Sigmoid colon (tissue), 4 donors: ENCODE measurements at regions not wholly inside any gene's neighbourhood (a gene's known extent, or its start where the extent isn't known, plus 50 kb on each side); places are given as distances from the start of the nearest gene placed in this dataset.

Experiments
- EP300 ChIP-seq, 4 donors: sonication (generic); formaldehyde crosslinking; IDR thresholded peaks; one replicate each; pipeline ENCODE4 v1.6.1; 2017; ENCODE audit warnings: antibody characterized with exemption in 4 of 4
- POLR2A ChIP-seq, 2 donors: fragments of 450-650 bp; IDR thresholded peaks; one replicate each; pipeline ENCODE4 v1.6.1; 2016; ENCODE audit warnings: antibody characterized with exemption in 2 of 2, mild to moderate bottlenecking in 2 of 2, moderate library complexity in 2 of 2
- TF ChIP-seq, protein P1 (sequence below), 4 experiments: fragments of 450-650 bp in 3 of 4; fragments of 200-600 bp in 1 of 4; IDR thresholded peaks; one replicate each; pipeline ENCODE4 v1.5.1; 2016 to 2019; ENCODE audit warnings: antibody characterized with exemption in 4 of 4, mild to moderate bottlenecking in 3 of 4, moderate library complexity in 2 of 4

DNA sequence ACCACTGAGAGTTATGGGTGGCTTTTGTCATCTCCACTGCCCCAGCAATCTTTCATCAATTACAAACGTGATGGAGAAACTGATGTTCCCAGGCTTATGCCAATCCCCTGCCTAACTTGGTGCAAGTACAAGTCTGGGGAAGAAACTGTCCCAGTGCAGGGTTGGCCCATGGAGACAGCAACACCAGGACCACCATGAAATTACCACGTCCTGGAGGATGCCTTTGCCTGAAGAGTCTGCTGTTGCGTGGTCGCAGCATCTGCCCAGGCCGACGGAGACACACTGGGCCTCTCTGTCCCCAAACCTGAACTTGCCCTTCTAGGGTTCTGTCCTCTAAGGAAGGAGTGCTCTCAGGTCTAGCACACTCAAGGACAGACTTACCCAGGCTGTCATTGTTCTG lies 496.8 kb upstream of the RAB6C start:
- TF ChIP-seq, protein P1, sequence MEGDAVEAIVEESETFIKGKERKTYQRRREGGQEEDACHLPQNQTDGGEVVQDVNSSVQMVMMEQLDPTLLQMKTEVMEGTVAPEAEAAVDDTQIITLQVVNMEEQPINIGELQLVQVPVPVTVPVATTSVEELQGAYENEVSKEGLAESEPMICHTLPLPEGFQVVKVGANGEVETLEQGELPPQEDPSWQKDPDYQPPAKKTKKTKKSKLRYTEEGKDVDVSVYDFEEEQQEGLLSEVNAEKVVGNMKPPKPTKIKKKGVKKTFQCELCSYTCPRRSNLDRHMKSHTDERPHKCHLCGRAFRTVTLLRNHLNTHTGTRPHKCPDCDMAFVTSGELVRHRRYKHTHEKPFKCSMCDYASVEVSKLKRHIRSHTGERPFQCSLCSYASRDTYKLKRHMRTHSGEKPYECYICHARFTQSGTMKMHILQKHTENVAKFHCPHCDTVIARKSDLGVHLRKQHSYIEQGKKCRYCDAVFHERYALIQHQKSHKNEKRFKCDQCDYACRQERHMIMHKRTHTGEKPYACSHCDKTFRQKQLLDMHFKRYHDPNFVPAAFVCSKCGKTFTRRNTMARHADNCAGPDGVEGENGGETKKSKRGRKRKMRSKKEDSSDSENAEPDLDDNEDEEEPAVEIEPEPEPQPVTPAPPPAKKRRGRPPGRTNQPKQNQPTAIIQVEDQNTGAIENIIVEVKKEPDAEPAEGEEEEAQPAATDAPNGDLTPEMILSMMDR (IDR thresholded peaks at IDR 0.05) = no peak
- no peak for TF ChIP-seq POLR2A (IDR thresholded peaks at IDR 0.05)
- no peak for TF ChIP-seq EP300 (IDR thresholded peaks at IDR 0.05)
